ENCODE measurements at regions not wholly inside any gene's neighbourhood (a gene's known extent, or its start where the extent isn't known, plus 50 kb on each side); places are given as distances from the start of the nearest gene placed in this dataset.
A peak's percentile ranks its signal among the peaks of the same experiment; 100 is the strongest.

GRCh38 chr5:67350618-67351201, 154.1 kb upstream of the CD180 start:
- H3K27ac ChIP-seq (ENCODE audit: low read depth, low read length) = no peak overlapping the region
- no peaks in the 10 kb centered on the region for H3K36me3 ChIP-seq (ENCODE audit: control insufficient read depth, insufficient read depth, low read length)
- H3K9me3 ChIP-seq (ENCODE audit: control insufficient read depth, insufficient read depth, low read length) = no peaks in the 10 kb centered on the region
- H3K9ac ChIP-seq (ENCODE audit: low read depth, low read length) = no peak overlapping the region
- peaks cover 42% of the 10 kb centered on the region for H3K4me1 ChIP-seq (ENCODE audit: control insufficient read depth, insufficient read depth, low read length)
- H3K27me3 ChIP-seq (ENCODE audit: control insufficient read depth, insufficient read depth, low read length) = no peaks in the 10 kb centered on the region
- no peak overlapping the region for H3K4me3 ChIP-seq (ENCODE audit: low read depth, low read length)

- Histone ChIP-seq H3K27me3 (ENCODE audit: control insufficient read depth, insufficient read depth, low read length) (no peaks in the 10 kb centered on the region), H3K9me3 (ENCODE audit: control insufficient read depth, insufficient read depth, low read length) (no peaks in the 10 kb centered on the region), H3K36me3 (ENCODE audit: control insufficient read depth, insufficient read depth, low read length) (no peaks in the 10 kb centered on the region), H3K9ac (ENCODE audit: low read depth, low read length) (no peak overlapping the region), H3K27ac (ENCODE audit: low read depth, low read length) (no peak overlapping the region), H3K4me1 (ENCODE audit: control insufficient read depth, insufficient read depth, low read length) (peaks cover 39% of the 10 kb centered on the region), H3K4me3 (ENCODE audit: low read depth, low read length) (no peak overlapping the region)
Measured at GRCh38 chr5:67350185-67350584, 153.6 kb upstream of the CD180 start.

- no peak overlapping the region; the same call in 1 of the 2 replicates for H3K4me3 ChIP-seq (ENCODE audit: low read depth, low read length)
- no peak overlapping the region for H3K9ac ChIP-seq (ENCODE audit: low read depth, low read length)
- H3K9me3 ChIP-seq (ENCODE audit: control insufficient read depth, insufficient read depth, low read length) = 0 out of 2 replicates have a peak, but pooled peaks cover 3% of the 10 kb centered on the region
- peaks cover 21% of the 10 kb centered on the region for H3K4me1 ChIP-seq (ENCODE audit: control insufficient read depth, insufficient read depth, low read length)
- H3K27ac ChIP-seq (ENCODE audit: low read depth, low read length) = peak overlapping the region; percentile 41
- H3K36me3 ChIP-seq (ENCODE audit: control insufficient read depth, insufficient read depth, low read length) = no peaks in the 10 kb centered on the region
- H3K27me3 ChIP-seq (ENCODE audit: control insufficient read depth, insufficient read depth, low read length) = no peaks in the 10 kb centered on the region
Measured at GRCh38 chr5:67347821-67348220, 151.2 kb upstream of the CD180 start.

- Histone ChIP-seq H3K9ac (ENCODE audit: low read depth, low read length) (no peak overlapping the region), H3K4me3 (ENCODE audit: low read depth, low read length) (no peak overlapping the region), H3K36me3 (ENCODE audit: control insufficient read depth, insufficient read depth, low read length) (no peaks in the 10 kb centered on the region), H3K4me1 (ENCODE audit: control insufficient read depth, insufficient read depth, low read length) (peaks cover 21% of the 10 kb centered on the region), H3K9me3 (ENCODE audit: control insufficient read depth, insufficient read depth, low read length) (0 out of 2 replicates have a peak, but pooled peaks cover 3% of the 10 kb centered on the region), H3K27ac (ENCODE audit: low read depth, low read length) (no peak overlapping the region), H3K27me3 (ENCODE audit: control insufficient read depth, insufficient read depth, low read length) (no peaks in the 10 kb centered on the region)
Measured at GRCh38 chr5:67346611-67347010, 150.0 kb upstream of the CD180 start.

- no peaks in the 10 kb centered on the region for H3K36me3 ChIP-seq (ENCODE audit: control insufficient read depth, insufficient read depth, low read length)
- H3K9me3 ChIP-seq (ENCODE audit: control insufficient read depth, insufficient read depth, low read length) = 0 out of 2 replicates have a peak, but pooled peaks cover 3% of the 10 kb centered on the region
- H3K27me3 ChIP-seq (ENCODE audit: control insufficient read depth, insufficient read depth, low read length) = no peaks in the 10 kb centered on the region
- no peak overlapping the region for H3K9ac ChIP-seq (ENCODE audit: low read depth, low read length)
- peaks cover 21% of the 10 kb centered on the region for H3K4me1 ChIP-seq (ENCODE audit: control insufficient read depth, insufficient read depth, low read length)
- no peak overlapping the region for H3K27ac ChIP-seq (ENCODE audit: low read depth, low read length)
- H3K4me3 ChIP-seq (ENCODE audit: low read depth, low read length) = no peak overlapping the region
Measured at GRCh38 chr5:67344870-67345269, 148.3 kb upstream of the CD180 start.

- Histone ChIP-seq H3K27me3 (ENCODE audit: control insufficient read depth, insufficient read depth, low read length) (no peaks in the 10 kb centered on the region), H3K4me1 (ENCODE audit: control insufficient read depth, insufficient read depth, low read length) (peaks cover 21% of the 10 kb centered on the region), H3K9ac (ENCODE audit: low read depth, low read length) (no peak overlapping the region), H3K36me3 (ENCODE audit: control insufficient read depth, insufficient read depth, low read length) (no peaks in the 10 kb centered on the region), H3K4me3 (ENCODE audit: low read depth, low read length) (no peak overlapping the region), H3K9me3 (ENCODE audit: control insufficient read depth, insufficient read depth, low read length) (0 out of 2 replicates have a peak, but pooled peaks cover 3% of the 10 kb centered on the region), H3K27ac (ENCODE audit: low read depth, low read length) (no peak overlapping the region)
Measured at GRCh38 chr5:67343835-67344234, 147.2 kb upstream of the CD180 start.

- Histone ChIP-seq H3K9me3 (ENCODE audit: control insufficient read depth, insufficient read depth, low read length) (0 out of 2 replicates have a peak, but pooled peaks cover 3% of the 10 kb centered on the region), H3K27me3 (ENCODE audit: control insufficient read depth, insufficient read depth, low read length) (no peaks in the 10 kb centered on the region), H3K4me1 (ENCODE audit: control insufficient read depth, insufficient read depth, low read length) (0 out of 2 replicates have a peak, but pooled peaks cover 4% of the 10 kb centered on the region), H3K36me3 (ENCODE audit: control insufficient read depth, insufficient read depth, low read length) (no peaks in the 10 kb centered on the region), H3K4me3 (ENCODE audit: low read depth, low read length) (no peak overlapping the region), H3K9ac (ENCODE audit: low read depth, low read length) (no peak overlapping the region), H3K27ac (ENCODE audit: low read depth, low read length) (no peak overlapping the region)
Measured at GRCh38 chr5:67341478-67341877, 144.9 kb upstream of the CD180 start.

GRCh38 chr5:67339219-67339767, 142.7 kb upstream of the CD180 start:
- H3K27me3 ChIP-seq (ENCODE audit: control insufficient read depth, insufficient read depth, low read length) = no peaks in the 10 kb centered on the region
- H3K27ac ChIP-seq (ENCODE audit: low read depth, low read length) = no peak overlapping the region
- H3K4me1 ChIP-seq (ENCODE audit: control insufficient read depth, insufficient read depth, low read length) = no peaks in the 10 kb centered on the region
- 0 out of 2 replicates have a peak, but pooled peaks cover 3% of the 10 kb centered on the region for H3K9me3 ChIP-seq (ENCODE audit: control insufficient read depth, insufficient read depth, low read length)
- H3K36me3 ChIP-seq (ENCODE audit: control insufficient read depth, insufficient read depth, low read length) = no peaks in the 10 kb centered on the region
- no peak overlapping the region for H3K4me3 ChIP-seq (ENCODE audit: low read depth, low read length)
- no peak overlapping the region for H3K9ac ChIP-seq (ENCODE audit: low read depth, low read length)

GRCh38 chr5:67338421-67338820, 141.8 kb upstream of the CD180 start:
- Histone ChIP-seq H3K4me3 (ENCODE audit: low read depth, low read length) (no peak overlapping the region), H3K36me3 (ENCODE audit: control insufficient read depth, insufficient read depth, low read length) (no peaks in the 10 kb centered on the region), H3K9me3 (ENCODE audit: control insufficient read depth, insufficient read depth, low read length) (no peaks in the 10 kb centered on the region), H3K27ac (ENCODE audit: low read depth, low read length) (no peak overlapping the region), H3K4me1 (ENCODE audit: control insufficient read depth, insufficient read depth, low read length) (no peaks in the 10 kb centered on the region), H3K27me3 (ENCODE audit: control insufficient read depth, insufficient read depth, low read length) (no peaks in the 10 kb centered on the region), H3K9ac (ENCODE audit: low read depth, low read length) (no peak overlapping the region)

GRCh38 chr5:67337751-67338150, 141.2 kb upstream of the CD180 start:
- H3K9me3 ChIP-seq (ENCODE audit: control insufficient read depth, insufficient read depth, low read length) = no peaks in the 10 kb centered on the region
- H3K9ac ChIP-seq (ENCODE audit: low read depth, low read length) = no peak overlapping the region
- H3K36me3 ChIP-seq (ENCODE audit: control insufficient read depth, insufficient read depth, low read length) = no peaks in the 10 kb centered on the region
- H3K27me3 ChIP-seq (ENCODE audit: control insufficient read depth, insufficient read depth, low read length) = no peaks in the 10 kb centered on the region
- H3K4me3 ChIP-seq (ENCODE audit: low read depth, low read length) = no peak overlapping the region
- no peaks in the 10 kb centered on the region for H3K4me1 ChIP-seq (ENCODE audit: control insufficient read depth, insufficient read depth, low read length)
- no peak overlapping the region for H3K27ac ChIP-seq (ENCODE audit: low read depth, low read length)

- Histone ChIP-seq H3K9ac (ENCODE audit: low read depth, low read length) (no peak overlapping the region), H3K27ac (ENCODE audit: low read depth, low read length) (no peak overlapping the region), H3K4me3 (ENCODE audit: low read depth, low read length) (no peak overlapping the region), H3K36me3 (ENCODE audit: control insufficient read depth, insufficient read depth, low read length) (no peaks in the 10 kb centered on the region), H3K27me3 (ENCODE audit: control insufficient read depth, insufficient read depth, low read length) (no peaks in the 10 kb centered on the region), H3K9me3 (ENCODE audit: control insufficient read depth, insufficient read depth, low read length) (0 out of 2 replicates have a peak, but pooled peaks cover 5% of the 10 kb centered on the region), H3K4me1 (ENCODE audit: control insufficient read depth, insufficient read depth, low read length) (no peaks in the 10 kb centered on the region)
Measured at GRCh38 chr5:67335426-67335825, 138.8 kb upstream of the CD180 start.

Measured in HUES48 (cell line).